OCI-LY3 (cell line): ENCODE measurements at regions not wholly inside any gene's neighbourhood (a gene's known extent, or its start where the extent isn't known, plus 50 kb on each side); places are given as distances from the start of the nearest gene placed in this dataset.

Experiments
- H2AFZ ChIP-seq: fragments of 200-600, 300-600 bp; shearing (Covaris generic); 2 replicates; pipeline ENCODE4 v1.6.0; 2014; ENCODE audit warnings: antibody characterized with exemption, low read depth, low read length
- H3K27ac ChIP-seq: fragments of 200-600, 300-600 bp; sonication (generic); 2 replicates; pipeline ENCODE4 v1.5.1; 2014; ENCODE audit warnings: mild to moderate bottlenecking, low read length, moderate library complexity, mixed read lengths
- H3K27me3 ChIP-seq: fragments of 200-600, 300-600 bp; sonication (generic); 2 replicates; pipeline ENCODE4 v1.6.1; 2014; ENCODE audit warnings: low read depth, low read length, mixed read lengths
- H3K36me3 ChIP-seq: fragments of 200-600, 300-600 bp; sonication (generic); replicated peaks from 2 replicates; pipeline ENCODE3; 2014; ENCODE audit warnings: low read depth, low read length, mixed read lengths
- H3K4me1 ChIP-seq: fragments of 300-600, 200-600 bp; sonication (generic); 2 replicates; pipeline ENCODE4 v1.6.1; 2014; ENCODE audit warnings: low read length, mixed read lengths
- H3K4me2 ChIP-seq: fragments of 200-600, 300-600 bp; sonication (generic); 2 replicates; pipeline ENCODE4 v1.6.1; 2014; ENCODE audit warnings: low read length, mixed read lengths
- H3K4me3 ChIP-seq: fragments of 300-600, 200-600 bp; sonication (generic); 2 replicates; pipeline ENCODE4 v1.5.1; 2014; ENCODE audit warnings: antibody characterized with exemption, mild to moderate bottlenecking, low read length, moderate library complexity
- H3K79me2 ChIP-seq: fragments of 300-600, 200-600 bp; shearing (Covaris generic); 2 replicates; pipeline ENCODE4 v1.6.1; 2014; ENCODE audit warnings: mild to moderate bottlenecking, low read length, mixed read lengths
- H3K9ac ChIP-seq: fragments of 300-600, 200-600 bp; shearing (Covaris generic); 2 replicates; pipeline ENCODE4 v1.6.0; 2014; ENCODE audit warnings: mild to moderate bottlenecking, low read length, moderate library complexity
- H3K9me3 ChIP-seq: fragments of 200-600, 300-600 bp; shearing (Covaris generic); 2 replicates; pipeline ENCODE4 v1.6.1; 2014; ENCODE audit warnings: low read length, mixed read lengths; ENCODE audit not compliant: insufficient read depth
- H4K20me1 ChIP-seq: fragments of 200-600, 300-600 bp; sonication (generic); 2 replicates; pipeline ENCODE4 v1.6.1; 2016; ENCODE audit warnings: low read length, mixed read lengths; ENCODE audit not compliant: insufficient read depth
- CTCF ChIP-seq: fragments of 200-600, 300-600 bp; sonication (generic); IDR thresholded peaks from 2 replicates; pipeline ENCODE4 v1.5.1; 2014; ENCODE audit warnings: antibody characterized with exemption, low read length, low read depth
- EZH2phosphoT487 ChIP-seq: fragments of 200-600 bp; shearing (Covaris generic); IDR thresholded peaks from 2 replicates; pipeline ENCODE4 v1.6.1; 2018; ENCODE audit warnings: antibody characterized with exemption, mixed run types, low read depth

- Histone ChIP-seq H4K20me1 (no peaks in the 10 kb centered on the region), H3K27ac (no peak overlapping the region), H3K36me3 (no peaks in the 10 kb centered on the region), H3K79me2 (no peaks in the 10 kb centered on the region), H3K4me1 (peaks cover 17% of the 10 kb centered on the region), H3K4me3 (no peak overlapping the region), H3K27me3 (no peaks in the 10 kb centered on the region), H2AFZ (no peak overlapping the region), H3K9me3 (no peaks in the 10 kb centered on the region), H3K9ac (no peak overlapping the region), H3K4me2 (no peak overlapping the region)
- TF ChIP-seq EZH2phosphoT487 (no peak), CTCF (no peak)
Observed at GRCh38 chr6:69589626-69590025, 207.2 kb downstream of the LMBRD1 start.

- Histone ChIP-seq H3K9me3 (no peaks in the 10 kb centered on the region), H3K27ac (peak overlapping the region; percentile 5; the same call in 1 of the 2 replicates), H3K4me1 (peaks cover 19% of the 10 kb centered on the region), H4K20me1 (no peaks in the 10 kb centered on the region), H3K36me3 (no peaks in the 10 kb centered on the region), H2AFZ (no peak overlapping the region; the same call in 1 of the 2 replicates), H3K27me3 (no peaks in the 10 kb centered on the region), H3K9ac (no peak overlapping the region), H3K4me3 (peak overlapping the region; percentile 18), H3K4me2 (peak overlapping the region; percentile 49), H3K79me2 (no peaks in the 10 kb centered on the region)
- no peak for TF ChIP-seq CTCF
- no peak for TF ChIP-seq EZH2phosphoT487
Observed at GRCh38 chr6:69584913-69585729, 211.7 kb downstream of the LMBRD1 start.

GRCh38 chr6:69584536-69584912 lies 212.3 kb downstream of the LMBRD1 start:
- TF ChIP-seq EZH2phosphoT487 (no peak), CTCF (no peak)
- no peaks in the 10 kb centered on the region for H3K9me3 ChIP-seq
- H3K27ac ChIP-seq = no peak overlapping the region
- no peak overlapping the region for H3K4me2 ChIP-seq
- no peak overlapping the region for H3K9ac ChIP-seq
- H3K36me3 ChIP-seq = no peaks in the 10 kb centered on the region
- no peaks in the 10 kb centered on the region for H4K20me1 ChIP-seq
- no peaks in the 10 kb centered on the region for H3K79me2 ChIP-seq
- peaks cover 19% of the 10 kb centered on the region for H3K4me1 ChIP-seq
- H2AFZ ChIP-seq = no peak overlapping the region
- no peaks in the 10 kb centered on the region for H3K27me3 ChIP-seq
- no peak overlapping the region for H3K4me3 ChIP-seq

GRCh38 chr6:69581581-69581980 lies 215.2 kb downstream of the LMBRD1 start:
- Histone ChIP-seq H3K9me3 (no peaks in the 10 kb centered on the region), H3K27me3 (no peaks in the 10 kb centered on the region), H3K36me3 (no peaks in the 10 kb centered on the region), H3K79me2 (no peaks in the 10 kb centered on the region), H3K4me2 (no peak overlapping the region), H3K4me1 (peaks cover 19% of the 10 kb centered on the region), H3K9ac (no peak overlapping the region), H2AFZ (no peak overlapping the region), H3K27ac (no peak overlapping the region), H3K4me3 (no peak overlapping the region), H4K20me1 (no peaks in the 10 kb centered on the region)
- TF ChIP-seq EZH2phosphoT487 (no peak), CTCF (no peak)
